AG10803 (cell line): ENCODE measurements at regions not wholly inside any gene's neighbourhood (a gene's known extent, or its start where the extent isn't known, plus 50 kb on each side); places are given as distances from the start of the nearest gene placed in this dataset.

Source experiments
- DNase-seq: peaks from one replicate; pipeline ENCODE4 v3.0.0; 2010; ENCODE audit warnings: low read depth
- H3K4me3 ChIP-seq: 2 replicates; pipeline ENCODE4 v1.5.1; 2011; ENCODE audit warnings: mild to moderate bottlenecking, low read length, control low read depth
- TF ChIP-seq, protein P1 (sequence below): conservative IDR thresholded peaks from 2 replicates; pipeline ENCODE4 v1.5.1; 2011; ENCODE audit warnings: mild to moderate bottlenecking, low read length, control low read depth, inconsistent platforms

DNA sequence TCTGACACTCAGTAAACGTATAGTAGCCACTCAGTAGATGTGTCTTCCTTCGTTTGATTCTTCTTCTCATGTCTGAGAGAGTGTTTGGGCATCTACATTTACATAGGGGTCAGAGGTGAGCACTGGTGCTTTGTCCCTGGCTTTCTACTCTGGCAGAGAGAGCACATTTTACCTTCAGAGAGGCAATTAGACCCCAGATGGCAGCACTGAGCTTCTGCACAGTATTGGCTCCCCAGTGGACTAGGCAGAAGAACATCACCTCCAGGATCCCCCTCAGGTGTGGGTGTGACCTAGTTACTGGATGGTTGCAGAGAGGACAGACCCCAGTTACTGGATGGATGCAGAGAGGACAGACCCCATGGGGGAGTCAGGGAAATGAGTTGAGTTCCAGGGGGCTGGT is 327.2 kb downstream of the DHX35 start:
- TF ChIP-seq, protein P1, sequence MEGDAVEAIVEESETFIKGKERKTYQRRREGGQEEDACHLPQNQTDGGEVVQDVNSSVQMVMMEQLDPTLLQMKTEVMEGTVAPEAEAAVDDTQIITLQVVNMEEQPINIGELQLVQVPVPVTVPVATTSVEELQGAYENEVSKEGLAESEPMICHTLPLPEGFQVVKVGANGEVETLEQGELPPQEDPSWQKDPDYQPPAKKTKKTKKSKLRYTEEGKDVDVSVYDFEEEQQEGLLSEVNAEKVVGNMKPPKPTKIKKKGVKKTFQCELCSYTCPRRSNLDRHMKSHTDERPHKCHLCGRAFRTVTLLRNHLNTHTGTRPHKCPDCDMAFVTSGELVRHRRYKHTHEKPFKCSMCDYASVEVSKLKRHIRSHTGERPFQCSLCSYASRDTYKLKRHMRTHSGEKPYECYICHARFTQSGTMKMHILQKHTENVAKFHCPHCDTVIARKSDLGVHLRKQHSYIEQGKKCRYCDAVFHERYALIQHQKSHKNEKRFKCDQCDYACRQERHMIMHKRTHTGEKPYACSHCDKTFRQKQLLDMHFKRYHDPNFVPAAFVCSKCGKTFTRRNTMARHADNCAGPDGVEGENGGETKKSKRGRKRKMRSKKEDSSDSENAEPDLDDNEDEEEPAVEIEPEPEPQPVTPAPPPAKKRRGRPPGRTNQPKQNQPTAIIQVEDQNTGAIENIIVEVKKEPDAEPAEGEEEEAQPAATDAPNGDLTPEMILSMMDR, result no peak
- DNase-seq, result no peak
- no peak overlapping the region for H3K4me3 ChIP-seq

DNA sequence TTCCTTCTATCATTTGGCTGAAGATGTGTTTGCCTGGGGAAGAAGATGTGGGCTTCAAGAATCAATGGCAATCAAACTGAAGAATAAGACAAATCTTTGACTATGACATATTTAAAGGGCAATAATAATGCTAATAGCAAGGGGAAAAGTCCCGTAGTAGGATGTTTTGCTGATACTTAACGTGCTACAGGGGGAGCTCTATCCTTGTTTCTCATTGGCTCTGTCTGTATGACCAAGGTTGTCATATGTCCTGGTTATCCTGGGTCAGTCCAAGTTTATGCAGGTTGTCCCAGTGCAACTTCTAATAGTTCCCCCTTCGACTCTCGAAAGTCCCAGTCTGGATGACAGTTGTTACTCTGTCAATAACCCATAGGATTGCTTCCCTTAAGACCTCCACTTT is 321.3 kb downstream of the DHX35 start:
- no peak for DNase-seq
- H3K4me3 ChIP-seq, result no peak overlapping the region
- TF ChIP-seq, protein P1, result no peak

DNA sequence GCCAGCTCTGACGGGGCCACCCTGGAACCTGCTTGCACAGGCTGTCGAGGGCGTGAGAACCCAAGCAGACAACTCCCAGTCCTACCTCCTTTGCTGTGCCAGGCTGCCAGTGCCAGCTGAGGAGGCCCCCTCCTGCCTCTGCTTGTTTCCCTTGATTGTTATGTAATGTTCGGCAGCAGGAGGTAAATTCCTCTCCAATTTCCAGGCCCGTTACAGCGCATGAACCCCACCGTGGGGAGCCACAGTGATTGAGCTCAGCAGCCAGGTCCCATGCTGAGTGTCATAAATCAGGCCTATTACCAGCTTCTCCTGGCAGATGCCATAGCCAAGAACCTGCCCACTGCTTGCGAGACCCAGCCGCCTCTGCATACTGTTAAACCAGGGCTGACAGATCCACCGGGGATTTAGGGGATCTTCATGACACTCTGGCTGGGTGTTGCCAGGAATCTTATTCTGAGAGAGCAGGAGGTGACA is 320.5 kb downstream of the DHX35 start:
- TF ChIP-seq, protein P1, result no peak
- no peak overlapping the region for H3K4me3 ChIP-seq
- no peak for DNase-seq

DNA sequence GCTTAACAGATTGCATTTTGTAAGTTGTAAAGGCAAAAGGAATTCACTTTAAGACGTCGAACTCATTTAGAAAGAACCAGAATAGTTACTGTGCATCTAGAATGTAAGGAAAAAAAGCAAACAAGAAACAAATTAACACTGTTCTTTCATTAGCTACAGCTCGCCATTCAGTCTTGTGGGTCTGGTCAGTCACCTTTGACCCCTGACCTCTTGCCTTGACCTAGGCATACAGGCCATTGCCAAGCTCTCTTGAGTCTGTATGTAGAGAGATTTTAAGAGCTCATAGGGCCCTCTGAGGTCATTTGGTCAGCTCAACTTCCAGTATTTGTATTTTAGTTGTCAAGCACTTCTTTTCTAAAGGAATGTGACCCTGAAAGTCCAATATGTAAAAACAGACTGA is 318.7 kb downstream of the DHX35 start:
- H3K4me3 ChIP-seq, result no peak overlapping the region
- TF ChIP-seq, protein P1, result no peak
- DNase-seq, result no peak

DNA sequence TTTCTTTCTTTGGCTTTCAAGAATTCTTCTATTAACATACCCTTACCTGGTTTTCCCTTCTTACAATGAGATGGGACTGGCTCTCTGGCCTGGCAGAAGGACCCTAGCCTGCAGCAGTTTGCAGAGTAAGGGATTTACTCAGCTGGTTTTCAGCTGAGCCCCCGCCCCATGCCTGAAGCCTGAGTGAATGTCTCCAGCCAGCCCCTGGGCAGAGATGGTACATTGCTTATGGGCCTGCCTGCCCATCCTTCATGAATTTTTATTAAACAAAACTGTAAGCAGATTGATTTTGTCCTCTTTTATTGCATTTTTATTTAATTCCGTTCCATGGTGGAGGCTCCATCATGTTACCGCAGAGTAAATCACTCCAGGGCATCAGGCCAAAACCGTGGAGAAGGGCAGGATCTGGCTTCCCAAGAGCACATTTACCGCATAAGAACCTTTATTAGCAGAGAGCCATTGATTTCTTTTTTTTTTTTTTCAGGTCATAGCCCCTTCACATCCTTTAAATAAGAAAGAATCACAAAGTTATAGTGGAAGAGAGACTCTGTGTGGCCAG is 316.2 kb downstream of the DHX35 start:
- DNase-seq, result no peak
- TF ChIP-seq, protein P1, result no peak
- H3K4me3 ChIP-seq, result no peak overlapping the region

DNA sequence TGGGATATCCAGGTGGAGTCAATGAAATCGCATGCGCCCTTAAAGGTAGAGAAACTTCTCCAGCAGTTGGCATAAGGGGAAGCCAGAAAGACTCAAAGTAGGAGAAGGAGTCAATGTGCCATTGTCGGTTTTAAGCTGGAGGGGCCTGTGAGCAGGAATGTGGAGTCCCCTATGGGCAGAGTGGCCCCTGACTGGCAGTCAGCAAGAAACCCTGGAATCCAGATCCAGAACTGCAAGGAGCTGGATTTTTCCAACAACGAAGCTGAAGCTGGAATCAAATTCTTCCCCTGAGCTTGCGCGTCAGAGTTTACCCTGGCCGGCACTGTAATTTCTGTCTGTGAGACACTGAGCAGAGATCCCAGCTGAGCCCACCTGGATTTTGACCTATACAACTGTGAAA is 315.0 kb downstream of the DHX35 start:
- TF ChIP-seq, protein P1, result no peak
- DNase-seq, result no peak
- H3K4me3 ChIP-seq, result no peak overlapping the region

DNA sequence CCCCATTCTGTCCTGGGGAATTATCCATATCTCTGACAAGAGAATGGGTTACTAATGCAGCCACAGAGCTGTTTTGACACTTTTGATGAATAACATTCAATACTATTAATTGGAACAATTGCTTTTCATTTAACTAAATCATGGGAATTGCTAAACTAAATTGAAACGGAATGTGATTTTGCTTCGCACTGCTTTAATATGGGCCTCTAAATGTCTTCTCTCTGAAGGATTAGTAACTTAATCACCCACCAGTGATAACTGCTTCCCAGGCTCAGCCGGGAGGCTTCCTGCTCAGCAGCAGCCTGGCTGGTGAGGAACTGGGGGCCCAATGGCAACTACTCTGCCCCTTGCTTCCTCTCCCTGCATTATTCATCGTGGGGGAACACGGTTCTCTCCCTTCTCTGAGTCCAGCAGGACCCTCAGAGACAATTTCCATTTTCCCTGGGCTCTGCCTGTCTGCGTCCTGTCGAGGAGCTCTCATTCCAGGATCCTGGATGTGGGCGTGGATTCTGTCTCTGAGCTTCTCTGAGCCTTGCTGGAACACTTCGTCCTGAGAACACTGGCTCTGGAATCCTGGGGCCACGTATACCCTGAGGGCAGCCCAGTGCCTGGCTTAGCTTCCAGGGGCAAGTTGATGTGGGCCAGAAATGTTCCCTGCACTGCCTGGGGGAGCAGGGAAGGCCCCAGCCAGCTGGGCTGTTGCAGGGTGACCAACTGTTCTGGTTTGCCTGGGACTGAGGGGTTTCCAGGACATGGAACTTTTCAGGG is 308.9 kb downstream of the DHX35 start:
- DNase-seq, result no peak

More for the DNA sequence above, 308.9 kb downstream of the DHX35 start:
- no peak overlapping the region for H3K4me3 ChIP-seq
- TF ChIP-seq, protein P1, result no peak
